HG03378 (cell line): ENCODE measurements at regions not wholly inside any gene's neighbourhood (a gene's known extent, or its start where the extent isn't known, plus 50 kb on each side); places are given as distances from the start of the nearest gene placed in this dataset.

Source experiments
- ATAC-seq: cut with Tn5 transposase; IDR thresholded peaks from one replicate; pipeline ENCODE4 v1.9.1; 2021; ENCODE audit warnings: mild to moderate bottlenecking, moderate library complexity; ENCODE audit not compliant: unreplicated experiment

GRCh38 chr3:6228958-6229683 lies 631.8 kb upstream of the GRM7 start:
- ATAC-seq, result no peak

- ATAC-seq, result no peak
Measured at GRCh38 chr3:6229778-6230410, 631.0 kb upstream of the GRM7 start.

- ATAC-seq, result no peak
Measured at GRCh38 chr3:6242104-6242503, 618.8 kb upstream of the GRM7 start.

- no peak for ATAC-seq
Measured at GRCh38 chr3:6248528-6248927, 612.4 kb upstream of the GRM7 start.

- ATAC-seq, result no peak
Measured at GRCh38 chr3:6249679-6250078, 611.2 kb upstream of the GRM7 start.

GRCh38 chr3:6250167-6250566 lies 610.7 kb upstream of the GRM7 start:
- ATAC-seq, result peak; percentile 87

GRCh38 chr3:6251612-6252400 lies 609.1 kb upstream of the GRM7 start:
- ATAC-seq, result no peak

- ATAC-seq, result no peak
Measured at GRCh38 chr3:6254490-6254889, 606.4 kb upstream of the GRM7 start.

GRCh38 chr3:6255229-6255628 lies 605.7 kb upstream of the GRM7 start:
- no peak for ATAC-seq

- ATAC-seq, result no peak
Measured at GRCh38 chr3:6260551-6261191, 600.2 kb upstream of the GRM7 start.

GRCh38 chr3:6262010-6262409 lies 598.9 kb upstream of the GRM7 start:
- ATAC-seq, result no peak

- no peak for ATAC-seq
Measured at GRCh38 chr3:6264036-6264435, 596.9 kb upstream of the GRM7 start.

GRCh38 chr3:6264906-6265305 lies 596.0 kb upstream of the GRM7 start:
- ATAC-seq, result no peak

GRCh38 chr3:6266135-6266534 lies 594.8 kb upstream of the GRM7 start:
- no peak for ATAC-seq

- ATAC-seq, result no peak
Measured at GRCh38 chr3:6273878-6274277, 587.0 kb upstream of the GRM7 start.

- ATAC-seq, result no peak
Measured at GRCh38 chr3:6281662-6282061, 579.3 kb upstream of the GRM7 start.

- no peak for ATAC-seq
Measured at GRCh38 chr3:6282918-6283317, 578.0 kb upstream of the GRM7 start.

GRCh38 chr3:6287088-6287875 lies 573.6 kb upstream of the GRM7 start:
- no peak for ATAC-seq

- no peak for ATAC-seq
Measured at GRCh38 chr3:6301626-6302025, 559.3 kb upstream of the GRM7 start.

- no peak for ATAC-seq
Measured at GRCh38 chr3:6315906-6316305, 545.0 kb upstream of the GRM7 start.

GRCh38 chr3:6321999-6322398 lies 538.9 kb upstream of the GRM7 start:
- no peak for ATAC-seq
